Liver (tissue), 8 donors: ENCODE measurements at regions not wholly inside any gene's neighbourhood (a gene's known extent, or its start where the extent isn't known, plus 50 kb on each side); places are given as distances from the start of the nearest gene placed in this dataset.

Experiments used
- DNase-seq: peaks from one replicate; pipeline ENCODE4 v3.0.0-alpha.2; 2017; ENCODE audit warnings: low spot score
- H3K27ac ChIP-seq, 2 donors: one replicate each; pipeline ENCODE4 v1.7.0; 2013; ENCODE audit warnings: inconsistent platforms in 2 of 2, low read length in 2 of 2, control low read depth in 1 of 2, low read depth in 1 of 2, mild to moderate bottlenecking in 1 of 2
- H3K27me3 ChIP-seq, 4 donors: one replicate each; pipeline versions ENCODE4 v1.6.1 to v1.7.0; 2013; ENCODE audit warnings: low read length in 3 of 4, inconsistent platforms in 1 of 4, mild to moderate bottlenecking in 1 of 4, moderate library complexity in 1 of 4; ENCODE audit not compliant: control insufficient read depth in 4 of 4, insufficient read depth in 4 of 4
- H3K36me3 ChIP-seq, 4 donors: one replicate each; pipeline versions ENCODE4 v1.6.1 to v1.7.0; 2013; ENCODE audit warnings: low read length in 3 of 4, mild to moderate bottlenecking in 3 of 4, low read depth in 1 of 4, moderate library complexity in 1 of 4; ENCODE audit not compliant: control insufficient read depth in 4 of 4, insufficient read depth in 3 of 4
- H3K4me1 ChIP-seq, 4 donors: one replicate each; pipeline versions ENCODE4 v1.6.1 to v1.7.0; 2013; ENCODE audit warnings: low read length in 3 of 4, mild to moderate bottlenecking in 3 of 4, moderate library complexity in 1 of 4; ENCODE audit not compliant: control insufficient read depth in 4 of 4, insufficient read depth in 4 of 4
- H3K4me3 ChIP-seq, 3 donors: one replicate each; pipeline versions ENCODE4 v1.6.1 to v1.7.0; 2013; ENCODE audit warnings: low read length in 3 of 3, control low read depth in 1 of 3, low read depth in 1 of 3, mild to moderate bottlenecking in 1 of 3
- H3K9ac ChIP-seq, 2 donors: one replicate each; pipeline ENCODE4 v1.7.0; 2013; ENCODE audit warnings: low read length in 2 of 2, mild to moderate bottlenecking in 2 of 2, moderate library complexity in 2 of 2, control low read depth in 1 of 2, low read depth in 1 of 2
- H3K9me3 ChIP-seq, 4 donors: one replicate each; pipeline versions ENCODE4 v1.6.1 to v1.7.0; 2013; ENCODE audit warnings: low read length in 3 of 4; ENCODE audit not compliant: control insufficient read depth in 4 of 4
- CTCF ChIP-seq: fragments of 150-350 bp; IDR thresholded peaks from 2 replicates; pipeline ENCODE4 v1.5.1; 2017; ENCODE audit warnings: improper control_type of control experiment, low read depth, low read length; ENCODE audit not compliant: missing input control
- FOXA1 ChIP-seq: IDR thresholded peaks from 2 replicates; pipeline ENCODE4 v1.6.1; 2016; ENCODE audit warnings: antibody characterized with exemption
- GABPA ChIP-seq, 2 donors: IDR thresholded peaks in 1 of 2; conservative IDR thresholded peaks in 1 of 2; 2 replicates each; pipeline ENCODE4 v1.6.1; 2016; ENCODE audit warnings: antibody characterized with exemption in 2 of 2, mild to moderate bottlenecking in 1 of 2, moderate library complexity in 1 of 2
- HNF4A ChIP-seq, 2 donors: conservative IDR thresholded peaks; 2 replicates each; pipeline ENCODE4 v1.6.1; 2016; ENCODE audit warnings: antibody characterized with exemption in 2 of 2, mild to moderate bottlenecking in 2 of 2
- HNF4G ChIP-seq: IDR thresholded peaks from 2 replicates; pipeline ENCODE4 v1.6.1; 2016; ENCODE audit warnings: antibody characterized with exemption
- NR2F2 ChIP-seq: IDR thresholded peaks from 2 replicates; pipeline ENCODE4 v1.6.1; 2016; ENCODE audit warnings: antibody characterized with exemption
- RAD21 ChIP-seq, 2 donors: IDR thresholded peaks; 2 replicates each; pipeline ENCODE4 v1.6.1; 2016; ENCODE audit warnings: antibody characterized with exemption in 2 of 2, mild to moderate bottlenecking in 2 of 2
- REST ChIP-seq: IDR thresholded peaks from 2 replicates; pipeline ENCODE4 v1.6.1; 2016; ENCODE audit warnings: antibody characterized with exemption, mild to moderate bottlenecking
- RXRA ChIP-seq, 2 donors: IDR thresholded peaks; 2 replicates each; pipeline ENCODE4 v1.6.1; 2017 to 2018; ENCODE audit warnings: antibody characterized with exemption in 2 of 2, mild to moderate bottlenecking in 1 of 2
- SP1 ChIP-seq: IDR thresholded peaks from 2 replicates; pipeline ENCODE4 v1.6.1; 2018; ENCODE audit warnings: antibody characterized with exemption, mild to moderate bottlenecking
- TAF1 ChIP-seq: conservative IDR thresholded peaks from 2 replicates; pipeline ENCODE4 v1.6.1; 2016; ENCODE audit warnings: antibody characterized with exemption, mild to moderate bottlenecking
- YY1 ChIP-seq: IDR thresholded peaks from 2 replicates; pipeline ENCODE4 v1.6.1; 2016; ENCODE audit warnings: antibody characterized with exemption, mild to moderate bottlenecking
- ZBTB33 ChIP-seq: IDR thresholded peaks from 2 replicates; pipeline ENCODE4 v1.6.1; 2016; ENCODE audit warnings: antibody characterized with exemption
- WGBS: extraction: QIAGEN DNeasy Blood & Tissue Kit; methylation state at CpG from one replicate; pipeline ENCODE4 v1.1.7; 2013; 5-methylcytosine and 5-hydroxymethylcytosine counted together
- TF ChIP-seq, protein P1 (sequence below): IDR thresholded peaks from 2 replicates; pipeline ENCODE4 v1.6.1; 2016; ENCODE audit warnings: antibody characterized with exemption
- donor health status: healthy.
- donor health status: healthy.
- donor health status: healthy.
- donor health status: healthy.
- donor health status: healthy.

GRCh38 chr2:187134306-187134705 is 285.3 kb upstream of the ZSWIM2 start:
- Histone ChIP-seq H3K4me1 (no peaks in the 10 kb centered on the region), H3K4me3 (no peak overlapping the region), H3K9me3 (peaks cover 0 to 1% (median 0%) of the 10 kb centered on the region in 4 donors), H3K27ac (no peak overlapping the region), H3K27me3 (peaks cover 0 to 5% (median 0%) of the 10 kb centered on the region in 4 donors), H3K9ac (no peak overlapping the region), H3K36me3 (no peaks in the 10 kb centered on the region)
- no peak for TF ChIP-seq RAD21 (IDR thresholded peaks at IDR 0.05)
- TF ChIP-seq HNF4A (conservative IDR thresholded peaks at IDR 0.05): no peak
- TF ChIP-seq RXRA (IDR thresholded peaks at IDR 0.05): no peak
- TF ChIP-seq YY1: no peak
- TF ChIP-seq SP1: no peak
- no peak for TF ChIP-seq CTCF
- no peak for TF ChIP-seq ZBTB33
- TF ChIP-seq REST: no peak
- TF ChIP-seq FOXA1: no peak
- TF ChIP-seq HNF4G: no peak
- TF ChIP-seq NR2F2: no peak
- TF ChIP-seq GABPA (IDR thresholded peaks at IDR 0.05 in 1 of 2, conservative IDR thresholded peaks at IDR 0.05 in 1 of 2): no peak
- DNase-seq: no peak

GRCh38 chr2:187129868-187130267 is 280.9 kb upstream of the ZSWIM2 start:
- Histone ChIP-seq H3K27me3 (no peaks in the 10 kb centered on the region), H3K27ac (no peak overlapping the region), H3K9ac (no peak overlapping the region), H3K4me3 (no peak overlapping the region), H3K4me1 (no peaks in the 10 kb centered on the region), H3K9me3 (no peaks in the 10 kb centered on the region), H3K36me3 (no peaks in the 10 kb centered on the region)
- WGBS: 80% methylated on average over 1 of the region's 1 CpG
- no peak for TF ChIP-seq HNF4A (conservative IDR thresholded peaks at IDR 0.05)
- DNase-seq: no peak

GRCh38 chr2:187129306-187129705 is 280.3 kb upstream of the ZSWIM2 start:
- H3K27me3 ChIP-seq: no peaks in the 10 kb centered on the region
- H3K9me3 ChIP-seq: no peaks in the 10 kb centered on the region
- no peaks in the 10 kb centered on the region for H3K36me3 ChIP-seq
- H3K4me1 ChIP-seq: no peaks in the 10 kb centered on the region
- no peak for DNase-seq
- H3K27ac ChIP-seq: no peak overlapping the region
- H3K4me3 ChIP-seq: no peak overlapping the region
- no peak for TF ChIP-seq TAF1
- TF ChIP-seq RXRA (IDR thresholded peaks at IDR 0.05): no peak
- no peak for TF ChIP-seq FOXA1
- TF ChIP-seq REST: no peak
- no peak for TF ChIP-seq HNF4A (conservative IDR thresholded peaks at IDR 0.05)
- TF ChIP-seq, protein P1, sequence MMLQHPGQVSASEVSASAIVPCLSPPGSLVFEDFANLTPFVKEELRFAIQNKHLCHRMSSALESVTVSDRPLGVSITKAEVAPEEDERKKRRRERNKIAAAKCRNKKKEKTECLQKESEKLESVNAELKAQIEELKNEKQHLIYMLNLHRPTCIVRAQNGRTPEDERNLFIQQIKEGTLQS: no peak
- TF ChIP-seq ZBTB33: no peak
- H3K9ac ChIP-seq: no peak overlapping the region
